Stimulated activated CD8-positive, alpha-beta memory T cell treated with anti-CD3 and anti-CD28 coated beads, Interleukin-4, amount 100 ng/mL, for 48 hours (primary cell): ENCODE measurements at regions not wholly inside any gene's neighbourhood (a gene's known extent, or its start where the extent isn't known, plus 50 kb on each side); places are given as distances from the start of the nearest gene placed in this dataset.
A peak's percentile ranks its signal among the peaks of the same experiment; 100 is the strongest.
"Not testable (repeated sequence)": the region's sequence is repeated elsewhere in the genome, so short reads cannot be mapped to it uniquely, and the experiment has no call there.

Experiments
- DNase-seq: peaks from one replicate; pipeline ENCODE4 v3.0.0-alpha.2; 2020

- no peak for DNase-seq
Observed at GRCh38 chr16:55043499-55043898, 112.8 kb downstream of the IRX5 start.

DNA sequence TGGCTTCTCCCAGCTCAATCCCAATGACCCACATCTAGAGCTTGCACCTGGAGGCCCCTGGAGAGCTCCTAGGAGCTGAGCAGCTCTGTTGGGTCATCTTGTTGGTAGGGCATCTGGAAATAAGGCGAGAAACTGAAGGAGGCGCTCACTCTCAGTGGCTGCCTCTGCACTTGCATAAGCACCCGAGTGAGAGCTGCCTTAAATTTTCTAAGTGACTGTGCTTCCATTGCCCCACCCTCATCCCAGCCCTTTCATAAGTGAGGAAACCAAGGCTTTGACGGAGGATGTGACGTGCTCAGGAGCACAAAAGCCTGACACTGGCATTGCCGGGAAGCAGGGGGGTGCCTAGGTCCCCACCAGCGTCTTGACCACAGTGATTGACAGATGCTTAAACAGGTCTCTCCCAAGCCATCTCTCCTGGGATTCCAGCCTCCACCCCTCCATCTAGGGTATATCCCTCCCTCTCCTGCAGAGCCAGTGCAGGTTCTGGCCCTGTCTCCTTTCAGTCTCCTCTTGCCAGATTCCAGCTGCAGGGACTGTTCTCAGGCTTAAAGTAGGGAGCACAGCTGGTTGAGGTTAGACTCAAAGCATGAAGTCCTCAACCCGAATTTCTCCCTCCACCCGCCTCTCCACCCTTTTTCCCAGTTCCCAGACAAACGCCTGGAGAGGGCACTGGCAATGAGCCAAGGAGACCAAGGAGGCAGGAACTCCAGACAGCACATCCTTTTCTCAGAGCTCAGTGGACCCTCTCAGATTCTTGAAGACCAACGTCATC is 113.7 kb downstream of the IRX5 start:
- DNase-seq = no peak

DNA sequence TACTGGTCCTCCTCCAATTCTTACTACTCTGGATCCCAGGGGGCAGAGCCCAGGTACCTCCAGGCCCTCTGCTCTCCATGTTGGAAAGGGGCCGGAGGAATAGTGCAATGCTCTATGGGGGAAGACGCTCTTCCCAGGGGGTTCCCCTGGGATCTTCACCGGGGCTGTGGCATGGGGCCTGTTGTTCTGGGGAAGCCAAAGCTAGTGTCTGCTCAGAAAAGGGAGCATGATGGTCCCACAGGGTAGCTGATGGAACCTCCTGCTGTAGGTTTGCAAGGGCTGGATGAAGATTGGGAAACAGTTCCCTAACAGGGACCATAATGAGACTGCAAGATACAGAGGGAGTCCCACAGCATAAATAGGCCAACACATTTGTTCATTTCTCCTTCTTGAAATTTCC is 114.7 kb downstream of the IRX5 start:
- no peak for DNase-seq

DNA sequence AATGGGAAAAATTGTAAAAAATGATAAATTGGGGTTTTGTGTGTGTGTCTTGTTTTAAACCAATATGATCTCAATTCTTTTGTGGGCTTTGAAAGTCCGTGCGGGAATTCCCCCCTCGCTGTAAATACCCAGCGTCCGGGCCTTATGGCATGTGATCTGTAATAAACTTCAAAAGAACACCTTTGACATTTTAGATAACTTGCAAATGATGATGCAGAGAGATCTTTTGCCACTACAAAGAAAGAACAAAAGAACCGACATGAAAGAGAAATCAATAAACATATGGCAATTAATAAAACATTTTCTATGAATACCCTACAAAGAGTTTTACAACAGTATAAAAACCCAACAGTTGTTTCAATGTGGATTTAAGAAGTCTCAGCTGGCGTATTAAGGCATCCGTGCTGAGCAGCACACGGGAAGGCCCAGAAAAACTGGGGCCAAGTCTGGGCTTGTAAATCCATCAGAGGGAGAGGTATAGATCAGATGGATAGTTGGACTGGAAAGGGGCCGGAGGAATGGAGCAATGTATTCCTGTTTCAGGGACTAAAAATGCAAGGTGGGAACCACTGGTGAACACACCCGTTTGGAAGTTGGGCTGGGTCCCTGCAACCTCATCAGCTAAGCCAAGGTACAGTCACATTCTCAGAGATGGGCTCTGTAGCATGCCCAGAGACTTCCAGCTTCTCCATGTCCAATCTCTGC is 115.2 kb downstream of the IRX5 start:
- DNase-seq = no peak

- no peak for DNase-seq
Observed at GRCh38 chr16:55046513-55046912, 115.8 kb downstream of the IRX5 start.

- no peak for DNase-seq
Observed at GRCh38 chr16:55046916-55047315, 116.3 kb downstream of the IRX5 start.

GRCh38 chr16:55047331-55047730 is 116.7 kb downstream of the IRX5 start:
- no peak for DNase-seq

DNA sequence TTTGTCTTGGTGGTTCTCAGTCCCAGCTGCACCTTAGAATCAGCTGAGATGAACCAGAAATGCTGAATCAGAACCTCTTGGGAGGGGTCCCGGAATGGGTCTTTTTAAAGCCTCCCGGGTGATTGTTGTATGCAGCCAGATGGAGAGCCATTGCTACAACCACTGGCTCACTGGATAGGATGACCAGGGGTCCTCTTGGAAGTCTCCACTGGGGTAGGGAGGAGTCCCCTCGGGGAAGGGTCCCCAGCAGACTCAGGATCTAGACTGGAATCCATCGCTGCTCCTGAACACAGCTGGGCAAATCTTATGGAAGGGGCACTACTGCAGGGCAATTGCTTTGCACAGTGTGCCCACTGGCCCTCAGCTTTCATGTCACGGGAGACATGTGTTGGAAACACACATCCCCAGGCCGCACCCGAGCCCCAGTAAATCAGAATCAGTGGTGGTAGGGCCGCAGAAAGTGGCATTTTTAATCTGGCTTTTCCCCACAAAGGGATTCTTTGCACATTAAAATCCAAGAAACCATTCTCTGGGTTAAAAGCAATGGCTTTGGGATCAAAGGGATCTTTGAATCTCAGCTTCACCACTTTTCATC is 117.3 kb downstream of the IRX5 start:
- DNase-seq = no peak

- no peak for DNase-seq
Observed at GRCh38 chr16:55048745-55049144, 118.1 kb downstream of the IRX5 start.

DNA sequence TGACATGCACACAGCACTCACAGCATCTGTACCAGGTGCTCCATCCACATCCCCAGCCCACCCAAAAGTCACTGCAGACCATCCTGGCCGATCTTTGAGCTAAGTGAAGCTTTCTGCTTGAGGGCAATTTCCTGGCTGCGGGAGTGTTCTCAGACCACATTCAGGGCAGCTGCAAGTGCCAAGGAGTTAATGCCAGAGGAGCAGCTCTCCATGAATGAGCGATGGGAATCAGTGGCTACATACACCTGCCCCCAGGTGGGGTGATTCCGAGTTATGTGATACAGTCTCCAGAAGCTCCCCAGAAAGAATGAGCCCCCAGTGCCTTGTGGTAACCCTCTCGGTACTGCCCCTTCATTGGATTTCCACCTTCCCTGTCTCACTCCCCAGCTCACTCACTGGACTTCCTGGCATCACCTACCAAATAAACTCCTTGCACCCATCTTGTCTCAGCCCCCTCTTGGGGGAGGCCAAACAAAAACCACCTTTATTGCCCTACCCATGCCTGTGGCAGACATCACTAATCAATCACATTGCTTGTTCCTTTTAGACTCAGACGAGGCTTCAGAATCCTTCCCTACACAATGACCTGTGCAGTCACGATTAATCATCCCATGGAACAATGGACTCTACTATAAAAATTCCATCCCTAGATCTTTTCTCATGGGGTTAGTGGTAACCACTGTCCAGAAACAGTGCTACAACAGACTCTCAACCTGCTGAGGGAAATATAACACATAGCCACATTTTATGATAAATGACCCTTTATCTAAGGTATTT is 121.1 kb downstream of the IRX5 start:
- DNase-seq = no peak

DNA sequence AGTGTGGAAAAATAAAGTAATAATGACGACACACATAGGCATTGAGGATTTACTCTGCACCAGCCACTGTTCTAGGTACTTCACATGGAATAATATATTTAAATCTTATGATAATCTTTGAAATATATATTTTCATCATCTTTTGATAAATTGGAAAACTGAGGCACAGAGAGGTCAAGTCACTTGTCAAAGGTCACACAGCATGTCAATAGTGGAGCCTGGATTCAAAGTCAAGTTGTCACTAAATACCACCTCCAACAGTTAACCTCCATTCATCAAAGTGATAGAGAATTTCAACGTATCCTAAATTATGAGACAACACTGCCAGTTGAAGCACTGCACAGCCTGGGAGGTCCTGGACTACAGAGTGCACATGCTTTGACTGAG is 121.7 kb downstream of the IRX5 start:
- DNase-seq = no peak

GRCh38 chr16:55052741-55053415 is 122.2 kb downstream of the IRX5 start:
- no peak for DNase-seq

- no peak for DNase-seq
Observed at GRCh38 chr16:55055262-55055661, 124.6 kb downstream of the IRX5 start.

- peak; percentile 24 for DNase-seq
Observed at GRCh38 chr16:55056585-55057401, 126.1 kb downstream of the IRX5 start.

DNA sequence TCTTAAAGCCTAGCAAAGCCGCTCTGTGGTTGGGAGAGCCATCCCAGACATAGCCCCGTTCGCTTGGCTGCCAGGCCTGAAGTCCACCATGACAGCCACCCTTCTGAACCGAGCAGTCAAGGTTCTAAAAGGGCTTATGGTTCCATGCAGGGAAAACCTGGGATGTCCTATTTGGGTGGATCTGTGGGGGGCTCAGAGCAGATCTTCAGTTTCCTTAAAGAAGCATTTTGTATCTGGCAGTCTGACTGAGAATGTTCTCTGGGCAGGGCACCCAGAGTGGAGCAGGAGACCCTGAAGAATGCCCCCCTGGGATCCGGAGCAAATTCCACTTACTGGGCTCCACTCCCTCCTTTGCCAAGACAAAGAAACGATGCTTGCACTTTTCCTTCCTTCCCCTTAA is 127.2 kb downstream of the IRX5 start:
- no peak for DNase-seq

- DNase-seq = no peak
Observed at GRCh38 chr16:55058576-55058975, 127.9 kb downstream of the IRX5 start.

DNA sequence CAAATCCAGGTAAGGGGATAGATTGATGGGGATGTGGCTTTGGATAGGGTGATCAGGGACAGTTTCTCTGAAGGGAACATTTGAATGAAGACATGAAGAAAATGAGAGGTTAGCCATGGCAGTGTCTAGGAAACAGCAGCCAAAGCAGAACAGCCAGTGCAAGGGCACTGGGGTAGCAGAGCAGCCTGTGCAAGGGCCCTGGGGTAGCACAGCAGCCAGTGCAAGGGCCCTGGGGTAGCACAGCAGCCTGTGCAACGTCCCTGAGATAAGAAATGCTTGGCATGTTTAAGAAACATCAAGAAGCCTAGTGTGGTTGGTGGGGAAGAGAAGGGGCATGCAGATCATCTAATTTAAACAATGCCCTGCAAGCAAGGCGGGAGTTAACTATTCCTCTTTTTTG is 128.5 kb downstream of the IRX5 start:
- DNase-seq = no peak

DNA sequence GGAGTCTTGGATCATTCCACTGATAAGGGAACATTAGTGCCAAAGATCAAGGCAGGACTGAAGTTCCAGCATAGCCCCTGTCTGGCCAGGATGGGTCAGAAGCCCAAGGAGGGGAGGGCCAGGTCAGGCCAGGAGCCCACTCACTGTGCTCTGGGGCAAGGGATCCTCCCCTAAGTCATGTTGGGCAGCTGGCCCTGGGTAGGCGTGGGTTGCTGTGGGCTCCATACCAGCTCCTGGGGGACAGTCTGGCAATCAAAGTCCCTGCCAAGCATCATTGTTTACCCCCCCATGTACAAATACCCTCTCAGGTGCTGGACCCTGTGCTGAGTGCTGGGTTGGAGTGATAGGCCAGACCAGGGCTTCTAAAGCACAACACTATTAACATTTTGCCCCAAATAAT is 130.5 kb downstream of the IRX5 start:
- no peak for DNase-seq

DNA sequence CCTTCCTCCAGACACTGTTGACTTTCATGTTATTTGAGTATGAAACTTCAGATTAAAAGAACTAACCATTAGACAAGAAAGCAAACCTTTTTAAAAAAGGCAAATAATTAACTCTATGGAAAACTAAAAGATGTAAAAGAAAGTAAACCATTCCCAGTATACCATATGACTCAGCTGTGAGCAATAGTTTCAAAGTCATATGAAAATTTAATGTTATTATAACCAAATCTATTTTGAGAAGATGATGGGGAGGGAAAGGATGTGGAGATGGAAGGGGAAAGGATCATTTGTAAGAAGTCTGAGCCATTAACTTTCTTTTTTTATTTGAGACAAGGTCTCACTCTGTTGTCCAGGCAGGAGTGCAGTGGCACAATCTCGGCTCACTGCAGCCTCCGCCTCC is 131.8 kb downstream of the IRX5 start:
- no peak for DNase-seq

DNA sequence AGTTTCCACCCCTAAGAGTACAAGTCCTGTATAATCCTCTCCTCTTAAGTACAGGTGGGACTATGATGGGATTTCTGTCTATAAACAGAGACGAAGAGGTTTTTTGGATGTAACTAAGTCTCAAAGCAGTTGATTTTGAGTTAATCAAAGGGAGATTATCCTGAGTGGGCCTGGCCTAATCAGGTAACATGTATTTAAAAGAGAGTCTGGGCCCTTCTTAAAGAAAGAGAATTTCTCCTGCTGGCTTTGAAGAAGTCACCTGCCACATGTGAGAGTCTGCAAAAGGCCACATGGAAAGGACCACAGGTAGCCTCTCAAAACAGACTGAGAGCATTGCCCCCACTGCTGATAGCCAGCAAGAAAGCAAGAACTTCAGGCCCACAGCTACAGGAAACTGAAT is 142.3 kb downstream of the IRX5 start:
- DNase-seq = no peak

DNA sequence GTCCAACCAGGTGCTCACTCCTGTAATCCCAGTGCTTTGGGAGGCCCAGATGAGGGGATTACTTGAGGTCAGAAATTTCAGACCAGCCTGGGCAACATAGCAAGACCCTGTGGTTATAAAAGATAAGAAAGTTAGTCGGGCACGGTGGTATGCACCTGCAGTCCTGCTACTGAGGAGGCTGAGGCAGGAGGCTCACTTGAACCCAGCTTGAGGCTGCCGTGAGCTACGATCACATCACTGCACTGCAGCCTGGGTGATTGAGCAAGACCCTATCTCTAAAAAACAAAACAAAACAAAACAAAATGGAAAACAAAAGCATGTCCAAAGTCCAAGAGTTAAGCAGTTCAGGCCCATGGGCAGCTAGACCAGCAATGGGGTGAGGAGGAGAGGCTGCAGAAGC is 143.2 kb downstream of the IRX5 start:
- DNase-seq = no peak

GRCh38 chr16:55075208-55075607 is 144.5 kb downstream of the IRX5 start:
- DNase-seq = not testable (repeated sequence)
